RWPE1 (cell line): ENCODE measurements at regions not wholly inside any gene's neighbourhood (a gene's known extent, or its start where the extent isn't known, plus 50 kb on each side); places are given as distances from the start of the nearest gene placed in this dataset.

Experiments used
- CTCF ChIA-PET: fragments of 350-600 bp; sonication (Branson Sonifier 250); formaldehyde crosslinking; extraction: SDS; loops from one replicate; lab custom pipeline; 2021; lab: Yijun Ruan, JAX
- POLR2A ChIA-PET: fragments of 400-600 bp; formaldehyde crosslinking; extraction: SDS; loops from one replicate; lab custom pipeline; 2020; ENCODE audit warnings: antibody characterized with exemption; ENCODE audit not compliant: low non-redundant PET; lab: Yijun Ruan, JAX
- DNase-seq: peaks from one replicate; pipeline ENCODE4 v3.0.0; 2012; ENCODE audit warnings: low spot score
- H3K27ac ChIP-seq: fragments of 450-650 bp; 2 replicates; pipeline ENCODE4 v1.5.1; 2017
- TF ChIP-seq, protein P1 (sequence below): fragments of 450-650 bp; conservative IDR thresholded peaks from 2 replicates; pipeline ENCODE4 v1.5.1; 2017; ENCODE audit warnings: low read depth, mild to moderate bottlenecking

DNA sequence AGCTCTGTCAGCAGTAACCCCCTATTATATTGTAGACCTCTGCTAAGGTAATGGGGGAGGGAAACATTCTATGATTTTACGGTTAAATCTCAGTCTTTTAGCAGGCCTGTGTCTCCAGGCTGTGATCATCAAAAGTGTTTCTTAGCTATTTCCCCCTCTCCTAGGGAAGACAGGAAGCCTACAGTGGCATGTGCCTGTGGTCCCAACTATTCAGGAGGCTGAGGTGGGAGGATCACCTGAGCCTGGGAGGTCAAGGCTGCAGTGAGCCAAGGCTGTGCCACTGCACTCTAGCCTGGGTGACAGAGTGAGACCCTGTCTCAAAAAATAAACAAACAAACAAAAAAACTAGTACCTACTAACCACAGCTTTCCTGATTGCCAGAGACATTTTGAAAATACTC lies 67.9 kb downstream of the DNAAF9 start:
- ChIA-PET POLR2A (no interaction called here), CTCF (interaction anchor here (0.7 kb wide), 1 partner anchor 25 kb away, joined by 5 read pairs; no protein-coding TSS in a partner anchor)
- TF ChIP-seq, protein P1, sequence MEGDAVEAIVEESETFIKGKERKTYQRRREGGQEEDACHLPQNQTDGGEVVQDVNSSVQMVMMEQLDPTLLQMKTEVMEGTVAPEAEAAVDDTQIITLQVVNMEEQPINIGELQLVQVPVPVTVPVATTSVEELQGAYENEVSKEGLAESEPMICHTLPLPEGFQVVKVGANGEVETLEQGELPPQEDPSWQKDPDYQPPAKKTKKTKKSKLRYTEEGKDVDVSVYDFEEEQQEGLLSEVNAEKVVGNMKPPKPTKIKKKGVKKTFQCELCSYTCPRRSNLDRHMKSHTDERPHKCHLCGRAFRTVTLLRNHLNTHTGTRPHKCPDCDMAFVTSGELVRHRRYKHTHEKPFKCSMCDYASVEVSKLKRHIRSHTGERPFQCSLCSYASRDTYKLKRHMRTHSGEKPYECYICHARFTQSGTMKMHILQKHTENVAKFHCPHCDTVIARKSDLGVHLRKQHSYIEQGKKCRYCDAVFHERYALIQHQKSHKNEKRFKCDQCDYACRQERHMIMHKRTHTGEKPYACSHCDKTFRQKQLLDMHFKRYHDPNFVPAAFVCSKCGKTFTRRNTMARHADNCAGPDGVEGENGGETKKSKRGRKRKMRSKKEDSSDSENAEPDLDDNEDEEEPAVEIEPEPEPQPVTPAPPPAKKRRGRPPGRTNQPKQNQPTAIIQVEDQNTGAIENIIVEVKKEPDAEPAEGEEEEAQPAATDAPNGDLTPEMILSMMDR: no peak
- DNase-seq: no peak
- H3K27ac ChIP-seq: no peak overlapping the region

DNA sequence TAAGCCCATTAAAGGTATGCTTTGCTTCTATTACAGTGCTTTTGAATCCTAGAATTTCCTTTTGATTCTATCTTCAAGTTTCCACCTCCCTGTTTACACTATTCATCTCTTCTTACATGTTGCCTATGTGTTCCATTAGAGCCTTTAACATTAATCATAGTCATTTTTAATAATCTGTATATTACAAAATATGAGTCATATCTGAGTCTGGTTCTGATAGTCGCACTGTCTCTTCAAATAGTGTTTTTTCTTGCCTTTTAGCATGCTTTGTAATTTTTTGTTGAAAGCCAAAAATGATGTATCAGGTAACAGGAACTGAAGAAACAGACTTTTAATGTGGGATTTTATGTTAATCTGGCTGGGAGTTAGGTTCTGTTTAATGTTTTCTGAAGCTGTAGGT lies 68.4 kb downstream of the DNAAF9 start:
- TF ChIP-seq, protein P1: no peak
- CTCF ChIA-PET: no interaction called here
- no peak for DNase-seq
- POLR2A ChIA-PET: interaction anchor here (0.6 kb wide), 1 partner anchor 244 kb away, joined by 3 read pairs; no protein-coding TSS in a partner anchor
- H3K27ac ChIP-seq: no peak overlapping the region

DNA sequence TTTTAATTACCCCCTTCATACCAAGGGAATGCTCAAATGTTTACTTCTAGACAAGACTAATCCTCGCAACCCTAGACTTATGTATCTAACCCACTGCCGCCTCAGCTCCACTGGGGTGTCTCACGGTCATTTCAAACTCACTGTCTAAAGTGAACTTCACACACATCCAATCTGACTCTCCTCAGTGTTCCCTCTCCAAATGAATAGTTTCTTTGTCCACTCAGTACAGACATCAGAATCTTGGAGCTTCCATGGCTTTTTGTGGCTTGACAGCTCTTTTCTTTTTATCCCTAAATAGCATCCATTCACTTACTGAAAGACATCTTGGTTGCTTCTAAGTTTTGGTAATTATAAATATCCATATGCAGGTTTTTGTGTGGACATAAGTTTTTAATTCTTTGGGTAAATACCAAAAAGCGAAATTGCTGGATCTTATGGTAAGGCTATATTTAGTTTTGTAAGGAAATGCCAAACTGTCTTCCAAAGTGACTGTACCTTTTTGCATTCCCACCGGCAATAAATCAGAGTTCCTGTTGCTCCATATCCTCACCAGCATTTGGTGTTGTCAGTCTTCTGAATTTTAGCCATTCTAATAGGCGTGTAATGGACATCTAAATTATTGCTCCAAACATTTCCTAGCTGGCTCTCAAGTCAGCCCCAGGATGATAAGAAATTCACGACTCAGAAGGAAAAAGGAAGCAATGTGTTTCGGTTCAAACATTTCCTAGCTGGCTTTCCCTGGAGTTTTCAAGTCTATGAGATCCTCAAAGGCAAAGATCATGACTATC lies 73.1 kb downstream of the DNAAF9 start:
- DNase-seq: no peak
- H3K27ac ChIP-seq: no peak overlapping the region
- TF ChIP-seq, protein P1: no peak
- CTCF ChIA-PET: interaction anchor here (0.6 kb wide), 1 partner anchor 342 kb away, joined by 3 read pairs; no protein-coding TSS in a partner anchor
- POLR2A ChIA-PET: no interaction called here

DNA sequence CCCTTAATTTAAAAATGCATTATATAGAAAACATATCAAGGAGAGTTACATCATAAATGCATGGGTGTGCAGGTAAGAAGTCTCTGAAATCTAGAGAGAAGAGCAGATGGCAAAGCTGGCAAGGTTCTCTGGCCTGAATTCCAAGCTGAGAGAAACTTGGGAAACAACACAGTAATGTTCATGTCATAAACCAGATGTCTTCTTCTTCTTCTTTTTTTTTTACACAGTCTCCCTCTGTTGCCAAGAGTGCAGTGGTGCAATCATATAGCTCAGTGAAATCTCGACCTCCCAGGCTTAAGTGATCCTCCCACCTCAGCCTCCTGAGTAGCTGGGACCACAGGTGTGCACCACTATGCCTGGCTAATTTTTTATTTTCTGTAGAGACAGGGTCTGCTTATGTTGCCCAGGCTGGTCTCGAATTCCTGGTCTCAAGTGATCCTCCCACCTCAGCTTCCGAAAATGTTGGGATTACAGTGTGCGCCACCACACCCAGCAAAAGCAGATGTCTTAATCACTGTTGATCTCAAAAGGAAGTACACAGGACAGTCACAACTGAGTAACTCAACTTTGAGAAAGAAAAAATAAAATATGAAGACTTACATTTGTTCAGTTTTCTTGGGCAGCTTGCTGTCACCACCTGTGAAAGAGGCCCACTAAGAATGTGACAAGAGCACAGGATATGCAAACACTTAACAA lies 77.3 kb downstream of the DNAAF9 start:
- ChIA-PET POLR2A (no interaction called here), CTCF (interaction anchor here (0.5 to 0.9 kb wide), 6 partner anchors 16 to 1703 kb away, joined by 3 to 6 read pairs (median 3); no protein-coding TSS in a partner anchor)
- TF ChIP-seq, protein P1: no peak

DNA sequence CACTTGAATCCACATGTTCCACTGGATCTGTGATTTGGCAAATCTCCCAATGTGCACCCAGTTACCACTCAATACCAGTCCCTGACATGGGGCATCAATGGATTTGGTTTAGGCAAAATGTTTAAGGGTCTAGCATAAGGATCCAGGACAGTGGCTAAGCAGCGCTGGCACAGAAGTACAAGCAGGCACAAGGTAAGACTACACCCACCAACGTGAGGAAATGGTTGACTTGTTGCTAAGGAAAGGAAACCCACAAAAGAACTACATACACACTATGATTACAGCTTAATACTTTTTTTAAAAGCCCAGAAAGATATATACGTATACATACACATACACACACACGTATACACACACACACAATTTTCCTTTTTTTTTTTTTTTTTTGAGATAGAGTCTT lies 79.0 kb downstream of the DNAAF9 start:
- POLR2A ChIA-PET: no interaction called here
- H3K27ac ChIP-seq: no peak overlapping the region
- TF ChIP-seq, protein P1: no peak
- DNase-seq: no peak
- CTCF ChIA-PET: interaction anchor here (0.6 to 1.2 kb wide), 2 partner anchors 12 to 68 kb away, joined by 4 to 7 read pairs; no protein-coding TSS in a partner anchor

More for the DNA sequence above, 77.3 kb downstream of the DNAAF9 start:
- DNase-seq: no peak
- no peak overlapping the region for H3K27ac ChIP-seq

DNA sequence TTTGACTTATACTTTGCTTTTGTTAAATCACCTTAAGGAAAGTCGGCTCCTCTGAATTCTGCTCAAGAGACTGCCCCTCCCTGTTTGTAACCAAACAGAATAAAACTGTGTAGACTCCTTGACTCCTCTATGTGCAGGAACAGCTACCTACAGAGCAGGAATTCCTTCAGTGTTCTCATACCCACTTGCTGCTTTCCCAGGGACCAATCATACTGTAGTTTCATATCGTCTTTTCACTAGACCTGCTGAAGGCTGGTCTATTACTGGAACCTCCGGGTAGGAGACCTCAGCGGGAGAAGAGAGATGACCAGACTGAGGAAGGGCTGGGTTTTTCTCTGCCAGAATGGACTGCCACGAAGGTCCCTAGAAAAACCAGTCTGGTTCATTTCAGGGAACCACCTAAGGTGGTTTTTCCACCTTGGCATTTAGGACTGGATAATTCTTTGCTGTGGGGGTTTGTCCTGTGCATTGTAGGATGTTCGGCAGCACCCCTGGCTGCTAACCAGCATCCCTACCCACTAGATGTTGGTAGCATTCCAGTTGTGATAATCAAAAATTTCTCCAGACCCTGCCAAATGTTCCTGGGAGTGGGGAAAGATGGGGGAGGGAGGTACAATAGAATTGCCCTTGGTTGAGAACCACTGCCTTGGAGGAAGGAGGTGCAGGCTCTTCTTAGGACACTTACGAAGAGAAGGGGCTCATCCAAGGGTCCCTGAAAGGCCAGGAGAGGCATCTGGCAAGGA lies 80.5 kb downstream of the DNAAF9 start:
- H3K27ac ChIP-seq: no peak overlapping the region
- TF ChIP-seq, protein P1: no peak
- POLR2A ChIA-PET: no interaction called here
- no peak for DNase-seq
- CTCF ChIA-PET: interaction anchor here (0.6 to 0.7 kb wide), 2 partner anchors 230 to 303 kb away, joined by 3 to 4 read pairs; no protein-coding TSS in a partner anchor
